ENCODE measurements at regions not wholly inside any gene's neighbourhood (a gene's known extent, or its start where the extent isn't known, plus 50 kb on each side); places are given as distances from the start of the nearest gene placed in this dataset.

- no peak overlapping the region for H2AK5ac ChIP-seq (ENCODE audit: low read depth, low read length)
- H3K23me2 ChIP-seq (ENCODE audit: low read depth, low read length), result no peaks in the 10 kb centered on the region
- no peaks in the 10 kb centered on the region for H3K79me1 ChIP-seq (ENCODE audit: low read depth, low read length)
- no peaks in the 10 kb centered on the region for H3K79me2 ChIP-seq (ENCODE audit: control insufficient read depth in 1 of 2, insufficient read depth in 2 of 2, low read length in 2 of 2)
- no peak overlapping the region for H2BK15ac ChIP-seq (ENCODE audit: low read length)
- H4K91ac ChIP-seq (replicated peaks; ENCODE audit: insufficient read length, low read length), result no peak overlapping the region
- H4K8ac ChIP-seq (ENCODE audit: extremely low read depth, insufficient read depth, low read length), result no peak overlapping the region
- no peak overlapping the region for H3K14ac ChIP-seq (ENCODE audit: insufficient read length)
- no peaks in the 10 kb centered on the region for H3K4me1 ChIP-seq (replicated peaks in 1 of 4; ENCODE audit: control insufficient read depth in 3 of 4, insufficient read depth in 4 of 4, low read length in 3 of 4)
- H2BK12ac ChIP-seq (ENCODE audit: low read depth, low read length), result no peak overlapping the region
- H3K9me3 ChIP-seq (ENCODE audit: insufficient read depth in 2 of 2, low read depth in 1 of 2, low read length in 1 of 2), result no peaks in the 10 kb centered on the region
- no peak overlapping the region for H2BK120ac ChIP-seq (replicated peaks; ENCODE audit: low read depth, low read length)
- H3K4me2 ChIP-seq (ENCODE audit: insufficient read depth in 1 of 2, low read depth in 2 of 2, low read length in 2 of 2), result no peak overlapping the region
- H4K20me1 ChIP-seq (replicated peaks in 1 of 2; ENCODE audit: control insufficient read depth in 1 of 2, insufficient read depth in 2 of 2, low read length in 2 of 2), result no peaks in the 10 kb centered on the region
- H3K23ac ChIP-seq (ENCODE audit: insufficient read length), result no peak overlapping the region
- no peak overlapping the region for H2BK5ac ChIP-seq (ENCODE audit: low read depth, low read length)
- CTCF ChIA-PET (ENCODE audit: partially characterized antibody), result no interaction called here
- H3K18ac ChIP-seq (ENCODE audit: extremely low read depth, low read length), result no peak overlapping the region
- no peak overlapping the region for H4K5ac ChIP-seq (ENCODE audit: insufficient read length, low read depth, low read length)
- no peak overlapping the region for H2AFZ ChIP-seq (ENCODE audit: low read length)
- POLR2A ChIA-PET (ENCODE audit: partially characterized antibody), result no interaction called here
- H3K9ac ChIP-seq (replicated peaks in 1 of 4; ENCODE audit: extremely low read depth in 1 of 4, low read depth in 3 of 4, low read length in 3 of 4), result no peak overlapping the region
- H3K36me3 ChIP-seq (ENCODE audit: control insufficient read depth in 2 of 4, insufficient read depth in 4 of 4, low read length in 3 of 4), result no peaks in the 10 kb centered on the region
- FAIRE-seq (no peak), DNase-seq (ENCODE audit: low read depth in 1 of 2, low spot score in 2 of 2) (no peak)
- no peaks in the 10 kb centered on the region for H3K27me3 ChIP-seq (replicated peaks in 1 of 4; ENCODE audit: control insufficient read depth in 3 of 4, extremely low read depth in 1 of 4, insufficient read depth in 3 of 4, low read length in 3 of 4)
- H3K56ac ChIP-seq (replicated peaks; ENCODE audit: insufficient read length, low read depth, low read length), result no peak overlapping the region
- H3K4me3 ChIP-seq (ENCODE audit: extremely low read depth in 1 of 4, insufficient read depth in 2 of 4, low read depth in 3 of 4, low read length in 4 of 4), result no peak overlapping the region
- H3K27ac ChIP-seq (ENCODE audit: low read depth, low read length), result no peak overlapping the region
- H3K4ac ChIP-seq (replicated peaks; ENCODE audit: insufficient read length, low read depth, low read length), result no peak overlapping the region
- H2BK20ac ChIP-seq (ENCODE audit: low read length), result no peak overlapping the region
- 91% methylated on average over 5 of the region's 5 CpGs; no CpG with 5 or more reads in 1 of the 2 experiments for WGBS, 2 experiments (ENCODE audit: extremely low coverage in 1 of 2, insufficient coverage in 1 of 2, insufficient read length in 1 of 2, insufficient replicate concordance in 2 of 2, low coverage in 1 of 2, low lambda C conversion rate in 2 of 2, missing lambda C conversion rate in 1 of 2)
- TF ChIP-seq CBX8 (IDR thresholded peaks at IDR 0.05; ENCODE audit: borderline replicate concordance, low read depth, low read length), result no peak
- TF ChIP-seq POU5F1 (IDR thresholded peaks at IDR 0.05; ENCODE audit: low read depth, low read length), result no peak
- no peak for TF ChIP-seq YY1 (IDR thresholded peaks at IDR 0.05; ENCODE audit: low read depth, low read length)
Observed at GRCh38 chr6:153328194-153328593, 197.1 kb upstream of the RGS17 start.
